ENCODE measurements at regions not wholly inside any gene's neighbourhood (a gene's known extent, or its start where the extent isn't known, plus 50 kb on each side); places are given as distances from the start of the nearest gene placed in this dataset.
"Not testable (repeated sequence)": the region's sequence is repeated elsewhere in the genome, so short reads cannot be mapped to it uniquely, and the experiment has no call there.

- no peak for DNase-seq (ENCODE audit: low read depth in 3 of 3, low spot score in 1 of 3)
Measured at GRCh38 chr19:28150129-28150528, 1062.8 kb downstream of the UQCRFS1 start.

GRCh38 chr19:28148554-28148953 is 1064.4 kb downstream of the UQCRFS1 start:
- no peak for DNase-seq (ENCODE audit: low read depth in 3 of 3, low spot score in 1 of 3)

GRCh38 chr19:28142258-28142657 is 1070.7 kb downstream of the UQCRFS1 start:
- DNase-seq (ENCODE audit: low read depth in 3 of 3, low spot score in 1 of 3), result no peak

GRCh38 chr19:28140201-28140600 is 1072.8 kb downstream of the UQCRFS1 start:
- no peak for DNase-seq (ENCODE audit: low read depth in 3 of 3, low spot score in 1 of 3)

- no peak for DNase-seq (ENCODE audit: low read depth in 3 of 3, low spot score in 1 of 3)
Measured at GRCh38 chr19:28137772-28138171, 1075.2 kb downstream of the UQCRFS1 start.

DNA sequence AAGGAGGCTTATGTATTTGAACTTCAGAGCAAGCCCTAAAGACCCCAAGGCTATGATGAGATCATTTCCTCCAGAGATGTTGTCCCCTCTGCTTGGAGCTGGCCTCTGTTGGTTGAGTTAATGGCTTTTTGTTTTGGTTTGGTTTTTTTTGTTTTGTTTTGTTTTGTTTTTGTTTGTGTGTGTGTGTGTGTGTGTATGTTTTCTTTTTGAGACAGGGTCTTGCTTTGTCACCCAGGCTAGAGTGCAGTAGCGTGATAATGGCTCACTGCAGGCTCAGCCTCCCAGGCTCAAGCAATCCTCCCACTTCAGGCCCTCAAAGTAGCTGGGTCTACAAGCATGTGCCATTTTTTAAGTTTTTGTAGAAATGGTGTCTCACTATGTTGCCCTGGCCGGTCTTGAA is 1076.2 kb downstream of the UQCRFS1 start:
- no peak for DNase-seq (ENCODE audit: low read depth in 3 of 3, low spot score in 1 of 3)

DNA sequence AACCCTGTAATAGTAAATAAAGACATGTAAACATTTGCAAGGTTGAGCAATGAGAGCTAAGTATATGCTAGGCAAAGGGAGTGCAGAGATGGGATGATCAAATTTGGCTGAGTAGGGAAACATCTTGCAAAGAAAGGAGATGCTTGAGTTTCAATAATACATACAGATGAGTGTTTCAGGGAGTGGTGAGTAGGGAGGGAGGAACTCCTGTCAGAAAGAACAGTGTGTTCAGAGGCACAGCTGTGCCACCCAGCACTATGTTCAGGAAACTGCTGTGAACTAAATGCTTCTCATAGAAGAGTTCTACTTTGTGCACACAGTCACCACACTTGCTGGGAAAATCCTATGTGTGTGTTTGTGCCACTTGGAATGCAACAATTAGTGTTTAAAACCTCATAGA is 1077.1 kb downstream of the UQCRFS1 start:
- DNase-seq (ENCODE audit: low read depth in 3 of 3, low spot score in 1 of 3), result no peak

- DNase-seq (ENCODE audit: low read depth in 3 of 3, low spot score in 1 of 3), result no peak
Measured at GRCh38 chr19:28134311-28134710, 1078.6 kb downstream of the UQCRFS1 start.

- DNase-seq (ENCODE audit: low read depth in 3 of 3, low spot score in 1 of 3), result not testable (repeated sequence)
Measured at GRCh38 chr19:28130881-28131280, 1082.1 kb downstream of the UQCRFS1 start.

DNA sequence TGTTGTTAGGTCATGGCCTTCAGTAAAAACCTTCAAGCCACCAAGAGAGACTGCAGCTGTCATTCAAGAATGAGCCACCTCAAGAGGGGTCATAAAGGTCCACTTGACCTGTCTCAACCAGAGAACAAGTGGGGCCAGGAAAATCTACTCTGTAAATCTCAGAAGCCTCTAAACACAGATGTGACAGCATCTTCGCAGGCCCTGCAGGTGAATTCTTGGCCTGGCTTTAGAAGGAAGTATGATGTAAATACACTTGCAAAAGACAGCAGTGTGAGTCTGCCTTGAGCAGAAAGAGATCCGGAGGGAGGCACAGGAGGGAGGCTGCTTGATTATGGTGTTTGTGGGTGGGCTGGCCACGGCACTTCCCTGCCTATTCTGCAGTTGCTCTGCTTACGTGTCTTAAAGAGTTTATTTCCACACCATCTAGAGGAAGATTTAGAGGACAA is 1082.9 kb downstream of the UQCRFS1 start:
- no peak for DNase-seq (ENCODE audit: low read depth in 3 of 3, low spot score in 1 of 3)

GRCh38 chr19:28128341-28128740 is 1084.6 kb downstream of the UQCRFS1 start:
- DNase-seq (ENCODE audit: low read depth in 3 of 3, low spot score in 1 of 3), result no peak

DNA sequence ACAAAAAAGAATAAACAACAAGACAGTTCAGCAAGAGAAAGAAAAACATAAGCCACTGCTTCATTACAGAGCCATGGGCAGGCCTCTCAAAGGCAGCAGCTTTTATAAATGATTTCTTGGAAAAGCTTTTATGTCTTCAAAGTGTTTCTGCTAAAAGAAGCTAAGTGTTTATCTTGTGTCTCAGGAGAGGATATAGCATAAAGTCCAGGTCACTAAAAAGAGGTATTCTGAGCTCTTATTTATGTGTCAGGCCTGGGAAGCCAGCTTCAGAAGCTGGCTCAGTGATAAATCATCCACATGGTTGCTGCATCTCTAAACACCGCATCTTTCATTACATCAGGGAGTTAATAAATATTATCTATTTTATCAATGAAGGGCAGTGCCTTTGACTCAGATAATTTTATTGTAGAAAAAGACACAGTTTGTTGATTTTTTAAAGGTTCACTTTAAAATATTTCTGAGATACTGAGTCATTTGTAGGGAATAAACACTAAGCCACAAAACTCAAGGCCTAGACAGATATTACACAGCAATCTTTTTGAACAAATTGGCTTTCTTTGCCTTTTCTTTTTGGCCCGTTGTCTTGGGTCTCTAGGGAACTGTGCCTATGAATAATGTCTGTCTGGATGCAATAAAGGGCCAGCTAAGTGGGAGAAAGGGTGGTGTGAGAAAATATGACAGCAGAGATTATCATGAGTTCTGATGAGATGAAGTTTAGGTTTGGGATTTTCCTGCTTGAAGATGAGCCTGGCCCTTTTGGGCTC is 1086.6 kb downstream of the UQCRFS1 start:
- no peak for DNase-seq (ENCODE audit: low read depth in 3 of 3, low spot score in 1 of 3)

- DNase-seq (ENCODE audit: low read depth in 3 of 3, low spot score in 1 of 3), result no peak
Measured at GRCh38 chr19:28122734-28123133, 1090.2 kb downstream of the UQCRFS1 start.

GRCh38 chr19:28118235-28118634 is 1094.7 kb downstream of the UQCRFS1 start:
- DNase-seq (ENCODE audit: low read depth in 3 of 3, low spot score in 1 of 3), result no peak

DNA sequence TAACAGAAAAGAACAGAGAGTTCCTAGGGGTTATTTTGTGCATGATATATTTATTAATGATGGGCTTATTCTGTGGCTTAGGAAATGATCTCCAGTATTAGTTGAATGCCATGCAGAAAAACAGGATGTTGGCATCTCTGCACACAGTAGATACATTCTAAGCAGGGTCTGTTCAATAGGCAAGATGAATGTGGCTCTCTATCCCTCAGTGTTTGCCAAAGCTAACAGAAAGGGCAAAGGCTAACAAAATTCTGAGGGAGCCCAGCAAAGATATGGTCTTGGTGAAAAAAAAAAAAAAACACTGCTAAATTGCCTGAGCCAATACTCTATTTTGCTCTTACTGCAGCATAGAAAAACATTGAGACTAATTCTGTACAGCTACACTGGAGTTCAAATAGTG is 1095.8 kb downstream of the UQCRFS1 start:
- no peak for DNase-seq (ENCODE audit: low read depth in 3 of 3, low spot score in 1 of 3)

GRCh38 chr19:28116379-28116778 is 1096.6 kb downstream of the UQCRFS1 start:
- DNase-seq (ENCODE audit: low read depth in 3 of 3, low spot score in 1 of 3), result not testable (repeated sequence)

- DNase-seq (ENCODE audit: low read depth in 3 of 3, low spot score in 1 of 3), result no peak
Measured at GRCh38 chr19:28103921-28104320, 1109.0 kb downstream of the UQCRFS1 start.

GRCh38 chr19:28084659-28085157 is 1128.2 kb downstream of the UQCRFS1 start:
- DNase-seq (ENCODE audit: low read depth in 3 of 3, low spot score in 1 of 3), result not testable (repeated sequence)

DNA sequence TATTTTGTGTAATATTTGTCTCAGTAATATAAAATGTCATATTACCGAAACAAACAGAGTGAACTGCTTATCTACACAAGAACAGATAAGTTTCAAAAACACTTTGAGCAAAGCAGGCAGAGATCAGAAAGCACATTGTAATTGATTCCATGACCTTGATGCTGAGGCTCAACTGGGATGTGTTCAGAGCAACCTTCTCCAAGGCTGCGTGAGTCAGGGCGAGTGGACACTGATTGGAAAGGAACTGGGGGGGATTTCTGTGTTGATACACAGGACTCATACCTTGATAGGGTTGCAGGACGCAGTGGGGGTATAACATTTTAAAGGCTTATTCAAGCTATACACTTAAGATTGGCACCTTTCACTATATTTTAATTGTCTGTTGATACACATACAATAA is 1136.3 kb downstream of the UQCRFS1 start:
- DNase-seq (ENCODE audit: low read depth in 3 of 3, low spot score in 1 of 3), result no peak

DNA sequence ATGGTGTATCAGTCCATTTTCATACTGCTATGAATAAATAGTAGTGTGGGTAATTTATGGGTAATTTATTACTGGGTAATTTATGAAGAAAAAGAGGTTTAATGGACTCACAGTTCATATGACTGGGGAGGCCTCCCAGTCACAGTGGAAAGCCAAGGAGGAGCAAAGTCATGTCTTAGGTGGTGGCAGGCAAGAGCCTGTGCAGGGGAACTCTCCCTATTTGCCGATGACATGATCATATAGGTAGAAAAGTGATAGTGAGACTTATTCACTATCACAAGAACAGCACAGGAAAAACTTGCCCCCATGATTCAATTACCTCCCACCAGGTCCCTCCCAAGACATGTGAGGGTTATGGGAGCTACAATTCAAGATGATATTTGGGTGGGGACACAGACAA is 1137.7 kb downstream of the UQCRFS1 start:
- DNase-seq (ENCODE audit: low read depth in 3 of 3, low spot score in 1 of 3), result no peak

GRCh38 chr19:28074773-28075172 is 1138.2 kb downstream of the UQCRFS1 start:
- DNase-seq (ENCODE audit: low read depth in 3 of 3, low spot score in 1 of 3), result no peak

DNA sequence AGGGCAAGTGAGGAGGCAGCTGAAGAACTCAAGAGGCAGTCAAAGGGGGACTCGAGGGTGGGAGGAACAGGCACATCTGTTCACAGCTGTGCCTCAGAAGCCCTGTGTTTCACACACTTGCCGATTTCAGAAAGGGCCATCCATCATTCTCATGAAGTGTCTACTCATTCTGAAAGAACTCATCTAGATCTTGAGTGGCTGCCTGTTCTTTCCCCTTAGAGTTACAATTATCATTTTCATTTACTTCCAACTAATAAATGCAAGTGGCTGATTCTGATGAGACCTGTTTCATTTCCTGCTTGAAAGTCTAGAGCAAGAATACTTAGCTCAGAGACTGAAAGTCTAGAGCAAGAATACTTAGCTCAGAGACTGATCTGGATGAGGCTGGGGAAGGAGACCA is 1145.1 kb downstream of the UQCRFS1 start:
- DNase-seq (ENCODE audit: low read depth in 3 of 3, low spot score in 1 of 3), result no peak

DNA sequence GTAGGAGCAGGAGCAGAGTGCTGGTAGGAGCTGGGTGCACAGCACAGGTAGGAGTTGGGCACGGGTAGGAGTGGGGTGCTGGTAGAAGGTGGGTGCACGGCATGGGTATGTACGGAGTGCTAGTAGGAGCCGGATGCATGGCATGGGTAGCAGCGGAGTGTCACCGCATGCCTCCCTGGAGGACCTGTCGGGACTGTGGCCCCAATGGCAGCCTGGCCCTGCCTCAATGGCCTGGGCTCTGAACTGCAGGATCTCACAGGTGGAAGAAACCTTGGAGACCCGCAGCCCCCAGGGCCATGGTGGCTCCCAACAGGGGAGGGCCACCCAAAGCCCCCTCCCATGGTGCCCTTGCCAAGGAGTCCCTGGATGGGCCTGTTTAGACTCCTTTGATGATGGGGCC is 1146.0 kb downstream of the UQCRFS1 start:
- no peak for DNase-seq (ENCODE audit: low read depth in 3 of 3, low spot score in 1 of 3)

Measured in stimulated activated CD4-positive, alpha-beta T cell treated with anti-CD3 and anti-CD28 coated beads, TNF-alpha, amount 100 ng/mL, for 1 hour (primary cell).